ENCODE measurements at regions not wholly inside any gene's neighbourhood (a gene's known extent, or its start where the extent isn't known, plus 50 kb on each side); places are given as distances from the start of the nearest gene placed in this dataset.

DNA sequence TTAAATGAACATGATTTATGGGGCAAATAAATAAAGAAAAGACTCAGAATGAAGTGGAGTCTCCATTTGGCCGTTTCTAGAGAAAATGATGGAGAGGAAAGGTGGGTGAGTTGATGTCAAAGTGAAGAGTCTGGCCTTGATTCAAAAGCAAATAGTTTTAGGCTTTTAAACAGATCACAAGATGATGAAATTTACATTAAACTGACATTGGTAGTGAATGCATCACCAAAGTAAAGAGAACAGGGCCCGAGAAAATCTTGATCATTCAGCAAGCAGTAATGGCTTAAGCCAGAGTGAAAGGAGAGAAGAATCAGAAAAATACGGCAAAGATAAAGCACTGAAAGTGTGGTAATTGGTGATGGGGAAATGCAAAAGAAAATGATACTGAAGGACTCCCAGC is 460.0 kb upstream of the SGCD start:
- TF ChIP-seq, protein P1, sequence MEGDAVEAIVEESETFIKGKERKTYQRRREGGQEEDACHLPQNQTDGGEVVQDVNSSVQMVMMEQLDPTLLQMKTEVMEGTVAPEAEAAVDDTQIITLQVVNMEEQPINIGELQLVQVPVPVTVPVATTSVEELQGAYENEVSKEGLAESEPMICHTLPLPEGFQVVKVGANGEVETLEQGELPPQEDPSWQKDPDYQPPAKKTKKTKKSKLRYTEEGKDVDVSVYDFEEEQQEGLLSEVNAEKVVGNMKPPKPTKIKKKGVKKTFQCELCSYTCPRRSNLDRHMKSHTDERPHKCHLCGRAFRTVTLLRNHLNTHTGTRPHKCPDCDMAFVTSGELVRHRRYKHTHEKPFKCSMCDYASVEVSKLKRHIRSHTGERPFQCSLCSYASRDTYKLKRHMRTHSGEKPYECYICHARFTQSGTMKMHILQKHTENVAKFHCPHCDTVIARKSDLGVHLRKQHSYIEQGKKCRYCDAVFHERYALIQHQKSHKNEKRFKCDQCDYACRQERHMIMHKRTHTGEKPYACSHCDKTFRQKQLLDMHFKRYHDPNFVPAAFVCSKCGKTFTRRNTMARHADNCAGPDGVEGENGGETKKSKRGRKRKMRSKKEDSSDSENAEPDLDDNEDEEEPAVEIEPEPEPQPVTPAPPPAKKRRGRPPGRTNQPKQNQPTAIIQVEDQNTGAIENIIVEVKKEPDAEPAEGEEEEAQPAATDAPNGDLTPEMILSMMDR (IDR thresholded peaks at IDR 0.05) = no peak
- H3K4me3 Mint-ChIP-seq = no peak overlapping the region
- peaks cover 63% of the 10 kb centered on the region for H3K9me3 Mint-ChIP-seq
- H3K27ac Mint-ChIP-seq = no peak overlapping the region
- no peaks in the 10 kb centered on the region for H3K4me1 Mint-ChIP-seq (ENCODE audit: low read depth)
- DNase-seq = no peak
- no peaks in the 10 kb centered on the region; the same call in 1 of the 2 replicates for H3K27me3 Mint-ChIP-seq (ENCODE audit: insufficient read depth)
- H3K36me3 Mint-ChIP-seq (ENCODE audit: low read depth) = no peaks in the 10 kb centered on the region; the same call in 1 of the 2 replicates

DNA sequence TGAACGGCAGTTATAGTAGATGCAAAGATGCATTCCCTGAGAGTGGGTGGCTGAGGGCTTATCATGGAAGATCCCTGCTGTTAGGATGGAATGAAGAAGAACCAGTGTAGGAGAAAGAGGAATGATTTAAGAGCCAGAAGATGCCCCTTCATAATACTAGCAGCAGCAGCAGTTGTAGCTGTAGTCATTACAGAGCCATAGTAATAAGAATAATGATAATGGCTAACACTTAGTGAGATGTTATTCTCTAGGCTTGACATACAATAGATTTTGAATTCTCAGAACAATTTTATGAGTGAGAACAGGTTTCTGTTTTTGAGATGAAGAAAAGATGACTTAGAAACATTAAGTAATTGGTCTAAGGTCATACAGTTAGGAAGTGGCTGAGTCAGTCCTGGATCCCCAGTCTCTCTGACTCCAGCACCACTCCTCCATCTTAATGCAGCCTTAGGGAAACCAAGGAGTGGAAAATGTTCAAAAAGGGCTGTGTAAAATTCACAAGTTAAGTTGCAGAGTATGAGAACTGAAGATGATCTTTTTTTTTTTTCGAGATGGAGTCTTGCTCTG is 459.4 kb upstream of the SGCD start:
- DNase-seq = no peak
- H3K36me3 Mint-ChIP-seq (ENCODE audit: low read depth) = no peaks in the 10 kb centered on the region; the same call in 1 of the 2 replicates
- no peaks in the 10 kb centered on the region for H3K4me1 Mint-ChIP-seq (ENCODE audit: low read depth)
- TF ChIP-seq, protein P1 (IDR thresholded peaks at IDR 0.05) = no peak
- no peak overlapping the region for H3K27ac Mint-ChIP-seq
- H3K9me3 Mint-ChIP-seq = peaks cover 62% of the 10 kb centered on the region
- no peak overlapping the region for H3K4me3 Mint-ChIP-seq
- no peaks in the 10 kb centered on the region; the same call in 1 of the 2 replicates for H3K27me3 Mint-ChIP-seq (ENCODE audit: insufficient read depth)

DNA sequence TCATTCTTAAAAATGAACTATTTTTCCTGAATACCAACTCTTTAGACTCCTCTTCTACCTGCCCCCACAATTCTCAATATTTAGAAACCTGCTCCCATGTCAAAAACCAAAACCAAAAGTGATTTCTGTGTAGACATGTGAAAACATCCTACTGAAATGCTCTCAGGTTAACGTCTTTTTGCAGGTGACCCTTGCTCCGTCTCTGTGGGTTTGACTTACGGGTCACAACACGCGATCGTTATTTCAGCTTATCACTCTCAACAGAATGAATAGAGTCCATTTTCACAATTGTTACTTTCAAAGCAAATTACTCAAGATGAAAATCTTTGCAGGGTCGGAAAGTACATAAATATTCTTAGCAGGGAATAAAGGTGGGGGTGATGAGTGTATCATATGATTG is 456.3 kb upstream of the SGCD start:
- no peak for DNase-seq
- no peak overlapping the region for H3K27ac Mint-ChIP-seq
- no peaks in the 10 kb centered on the region for H3K36me3 Mint-ChIP-seq (ENCODE audit: low read depth)
- no peaks in the 10 kb centered on the region for H3K4me1 Mint-ChIP-seq (ENCODE audit: low read depth)
- H3K9me3 Mint-ChIP-seq = peaks cover 55% of the 10 kb centered on the region
- TF ChIP-seq, protein P1 (IDR thresholded peaks at IDR 0.05) = no peak
- no peaks in the 10 kb centered on the region; the same call in 1 of the 2 replicates for H3K27me3 Mint-ChIP-seq (ENCODE audit: insufficient read depth)
- H3K4me3 Mint-ChIP-seq = no peak overlapping the region

DNA sequence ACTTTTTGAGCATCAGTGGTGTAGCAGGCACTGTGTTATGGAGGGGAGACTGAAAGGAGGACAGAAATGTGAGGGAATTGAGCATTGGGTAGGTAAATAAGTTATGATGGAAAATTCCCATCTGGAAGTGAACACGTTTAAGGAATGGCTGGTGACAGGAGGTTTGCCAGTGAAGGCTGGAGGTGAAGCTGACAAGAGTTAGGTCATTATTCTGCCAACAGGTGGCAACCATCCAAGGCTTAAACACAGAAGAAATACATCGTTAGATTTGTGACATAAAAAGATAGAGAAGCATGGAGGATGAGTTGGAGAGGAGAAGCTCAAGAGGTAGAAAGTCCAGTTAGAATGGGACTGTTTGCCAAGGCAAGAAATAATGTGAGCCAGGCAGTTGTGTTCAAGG is 455.3 kb upstream of the SGCD start:
- DNase-seq = no peak
- Mint-ChIP-seq H3K9me3 (peaks cover 45% of the 10 kb centered on the region), H3K4me1 (ENCODE audit: low read depth) (no peaks in the 10 kb centered on the region), H3K27me3 (ENCODE audit: insufficient read depth) (no peaks in the 10 kb centered on the region; the same call in 1 of the 2 replicates), H3K27ac (no peak overlapping the region), H3K36me3 (ENCODE audit: low read depth) (no peaks in the 10 kb centered on the region), H3K4me3 (no peak overlapping the region)
- TF ChIP-seq, protein P1 (IDR thresholded peaks at IDR 0.05) = no peak

DNA sequence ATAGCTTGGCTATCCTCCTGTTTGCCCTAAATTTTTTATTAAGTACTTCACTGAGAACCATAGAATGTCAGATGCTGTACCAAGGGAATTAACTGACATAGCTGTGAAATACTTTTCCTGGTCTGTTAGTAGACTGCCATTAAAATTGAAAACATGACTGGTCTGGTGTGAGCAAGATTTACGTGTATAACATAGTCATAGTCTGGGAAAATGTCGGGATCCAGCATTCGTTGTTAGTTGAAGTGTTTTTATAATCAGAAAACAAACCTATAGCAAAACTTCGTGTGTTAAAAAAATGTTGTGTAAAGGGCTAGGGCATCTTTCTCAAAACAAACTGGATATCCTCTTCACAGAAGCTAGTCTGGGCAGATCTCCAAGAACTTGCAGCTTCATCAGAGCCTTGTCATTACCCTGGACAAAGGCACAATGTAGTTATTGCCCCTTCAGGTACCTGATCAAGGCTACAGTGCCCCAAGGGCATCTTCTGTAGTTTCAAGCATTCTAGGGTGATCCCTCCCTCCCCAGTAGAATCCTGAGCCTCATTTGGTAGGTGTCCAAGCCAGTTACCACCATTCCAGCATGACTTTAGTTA is 454.2 kb upstream of the SGCD start:
- Mint-ChIP-seq H3K4me1 (ENCODE audit: low read depth) (no peaks in the 10 kb centered on the region), H3K9me3 (peaks cover 34% of the 10 kb centered on the region), H3K27ac (no peak overlapping the region), H3K36me3 (ENCODE audit: low read depth) (no peaks in the 10 kb centered on the region), H3K27me3 (ENCODE audit: insufficient read depth) (no peaks in the 10 kb centered on the region; the same call in 1 of the 2 replicates), H3K4me3 (no peak overlapping the region)
- TF ChIP-seq, protein P1 (IDR thresholded peaks at IDR 0.05) = no peak
- DNase-seq = no peak
